CD4-positive, alpha-beta T cell treated with Interleukin-6 at 100 ng/mL for 8 hours (primary cell): ENCODE measurements at regions not wholly inside any gene's neighbourhood (a gene's known extent, or its start where the extent isn't known, plus 50 kb on each side); places are given as distances from the start of the nearest gene placed in this dataset.

Experiments
- DNase-seq: peaks from one replicate; pipeline ENCODE4 v3.0.0-alpha.2; 2020; ENCODE audit warnings: mixed read lengths, low spot score

- no peak for DNase-seq
Measured at GRCh38 chr4:13126976-13127910, 356.9 kb downstream of the RAB28 start.

DNA sequence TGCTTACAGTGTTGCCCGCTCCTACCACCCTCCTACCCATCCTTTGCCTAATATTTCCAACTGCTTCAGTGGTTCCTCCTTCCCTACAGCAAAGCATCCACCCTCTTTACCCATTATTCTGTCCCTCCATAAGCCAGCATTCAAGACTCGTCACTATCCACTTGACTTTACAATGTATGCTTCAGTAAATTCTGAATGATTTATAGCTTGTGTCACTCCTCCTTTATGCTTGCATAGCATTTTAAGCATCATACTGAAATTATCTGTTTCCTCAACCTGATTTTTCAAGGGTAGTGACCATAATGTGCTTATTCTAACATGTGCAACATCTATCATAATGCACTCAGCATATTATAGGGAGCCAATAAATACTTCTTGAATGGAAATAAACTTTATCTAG, 365.5 kb downstream of the RAB28 start:
- DNase-seq, result no peak

- no peak for DNase-seq
Measured at GRCh38 chr4:13117185-13117584, 367.0 kb downstream of the RAB28 start.

DNA sequence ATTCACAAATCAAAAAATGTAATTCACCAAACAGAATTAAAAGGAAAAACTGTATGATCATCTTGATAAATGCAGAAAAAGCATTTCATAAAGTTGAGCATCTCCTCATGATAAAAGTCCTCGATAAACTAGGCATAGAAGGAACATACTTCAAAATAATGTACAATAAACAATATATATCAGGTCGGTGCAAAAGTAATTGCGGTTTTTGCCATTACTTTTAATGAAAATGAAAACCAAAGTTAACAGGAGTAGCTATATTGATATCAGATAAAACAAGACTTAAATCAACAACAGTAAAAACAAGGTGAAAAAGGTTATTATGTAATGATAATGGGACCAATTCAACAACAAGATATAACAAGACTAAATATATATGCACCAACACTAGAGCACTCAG, 372.1 kb downstream of the RAB28 start:
- no peak for DNase-seq

DNA sequence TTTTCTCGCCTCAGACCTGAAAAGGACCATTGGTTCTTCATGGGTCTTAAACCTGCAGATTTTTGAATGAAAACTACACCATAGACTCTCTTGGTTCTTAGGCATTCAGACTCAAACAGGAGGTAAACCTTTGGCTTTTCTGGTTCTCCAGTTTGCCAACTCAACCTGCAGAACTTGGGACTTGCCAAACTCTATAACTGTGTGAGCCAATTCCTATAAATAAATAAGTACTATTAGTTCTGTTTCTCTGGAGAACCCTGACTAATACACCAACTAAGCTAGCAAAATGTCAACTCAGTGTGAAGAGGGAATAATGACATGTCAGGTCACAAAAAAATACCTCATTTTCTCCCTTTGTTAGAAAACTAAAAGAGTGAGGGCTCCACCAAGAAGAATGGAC, 374.6 kb downstream of the RAB28 start:
- DNase-seq, result no peak

DNA sequence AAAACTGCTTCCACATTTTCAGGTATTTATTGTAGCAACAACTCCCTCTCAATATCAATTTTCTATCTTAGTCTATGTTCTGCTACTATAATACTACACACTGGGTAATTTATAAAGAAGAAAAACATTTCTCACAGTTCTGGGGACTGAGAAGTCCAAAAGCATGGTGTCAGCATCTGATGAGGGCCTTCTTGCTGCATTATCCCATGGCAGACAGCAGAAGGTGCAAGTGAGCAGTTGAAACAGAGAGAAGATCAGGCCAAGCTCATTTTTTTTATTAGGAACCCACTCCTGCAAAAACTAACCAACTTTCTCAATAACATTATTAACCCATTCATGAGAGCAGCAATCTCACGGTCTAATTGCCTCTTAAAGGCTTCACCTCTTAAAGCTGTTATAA, 376.0 kb downstream of the RAB28 start:
- no peak for DNase-seq

DNA sequence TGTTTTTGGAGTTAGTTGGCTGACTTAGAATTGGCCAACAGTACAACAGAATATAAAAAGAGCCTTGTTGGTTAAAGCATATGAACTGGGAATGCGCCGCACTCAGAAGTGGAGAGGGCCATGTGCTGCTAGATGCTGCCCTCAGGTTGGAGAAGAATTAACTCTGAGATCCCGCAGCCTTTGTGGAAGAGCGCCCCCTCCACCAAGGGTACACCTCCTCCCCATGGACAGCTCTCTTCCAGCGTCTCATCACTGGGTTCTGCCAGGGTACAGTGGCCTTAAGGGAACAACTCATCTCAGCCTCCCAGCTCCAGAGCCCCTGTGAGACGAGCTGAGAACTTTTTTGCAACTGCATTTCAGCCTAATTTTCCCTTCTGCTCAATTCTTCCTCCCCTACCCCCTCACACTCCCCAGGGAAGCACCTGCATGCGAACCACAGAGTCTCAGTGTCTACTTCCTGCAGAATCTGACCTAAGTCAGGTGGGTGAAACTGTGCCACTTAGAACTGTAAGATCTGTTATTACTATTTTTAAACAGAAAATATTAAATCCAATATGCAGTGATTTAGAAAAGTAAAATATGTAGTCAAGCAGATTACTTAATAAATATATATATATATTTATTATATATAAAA, 380.6 kb downstream of the RAB28 start:
- no peak for DNase-seq

- DNase-seq, result no peak
Measured at GRCh38 chr4:13102092-13102742, 381.9 kb downstream of the RAB28 start.

GRCh38 chr4:13097971-13098370, 386.2 kb downstream of the RAB28 start:
- DNase-seq, result no peak

DNA sequence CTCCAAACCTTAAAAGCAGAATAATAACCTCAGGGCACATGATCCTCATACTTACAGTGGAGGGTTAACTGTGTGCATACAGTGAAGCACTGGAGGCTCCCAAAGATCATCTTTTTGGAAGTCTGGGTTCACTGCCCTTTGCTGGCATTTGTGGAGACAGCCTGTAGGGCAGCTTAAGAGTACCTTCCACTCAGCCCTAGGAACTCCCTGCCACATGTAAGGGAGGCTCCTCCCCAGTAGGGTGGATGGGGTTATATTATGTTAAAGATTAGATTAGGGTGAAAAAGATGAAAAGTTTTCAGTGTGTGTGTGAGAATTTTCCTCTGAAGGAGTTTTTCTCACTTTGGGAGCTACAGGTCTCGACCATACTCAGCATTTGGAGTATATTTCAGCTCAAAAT, 388.4 kb downstream of the RAB28 start:
- no peak for DNase-seq

GRCh38 chr4:13093170-13093569, 391.0 kb downstream of the RAB28 start:
- DNase-seq, result no peak

DNA sequence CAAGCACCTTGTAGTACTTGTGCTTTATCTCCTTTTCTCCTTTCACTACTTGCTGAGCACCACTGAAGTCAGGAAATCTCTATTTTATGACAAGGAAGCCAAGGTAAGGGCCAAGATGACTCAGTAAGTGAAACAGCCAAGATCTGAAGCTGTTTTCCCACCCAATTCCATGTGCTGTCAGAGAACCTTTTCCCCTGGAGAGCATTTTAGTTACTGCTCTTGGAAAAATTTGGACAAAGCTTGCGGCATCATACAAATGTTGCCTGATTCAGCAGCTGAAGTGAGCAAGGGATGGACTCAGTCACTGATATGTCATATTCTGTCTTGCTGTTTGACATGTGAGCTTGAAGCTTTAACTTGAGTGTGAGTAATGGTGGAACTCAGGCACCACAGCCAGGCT, 391.4 kb downstream of the RAB28 start:
- no peak for DNase-seq

GRCh38 chr4:13089659-13089998, 394.5 kb downstream of the RAB28 start:
- DNase-seq, result no peak

DNA sequence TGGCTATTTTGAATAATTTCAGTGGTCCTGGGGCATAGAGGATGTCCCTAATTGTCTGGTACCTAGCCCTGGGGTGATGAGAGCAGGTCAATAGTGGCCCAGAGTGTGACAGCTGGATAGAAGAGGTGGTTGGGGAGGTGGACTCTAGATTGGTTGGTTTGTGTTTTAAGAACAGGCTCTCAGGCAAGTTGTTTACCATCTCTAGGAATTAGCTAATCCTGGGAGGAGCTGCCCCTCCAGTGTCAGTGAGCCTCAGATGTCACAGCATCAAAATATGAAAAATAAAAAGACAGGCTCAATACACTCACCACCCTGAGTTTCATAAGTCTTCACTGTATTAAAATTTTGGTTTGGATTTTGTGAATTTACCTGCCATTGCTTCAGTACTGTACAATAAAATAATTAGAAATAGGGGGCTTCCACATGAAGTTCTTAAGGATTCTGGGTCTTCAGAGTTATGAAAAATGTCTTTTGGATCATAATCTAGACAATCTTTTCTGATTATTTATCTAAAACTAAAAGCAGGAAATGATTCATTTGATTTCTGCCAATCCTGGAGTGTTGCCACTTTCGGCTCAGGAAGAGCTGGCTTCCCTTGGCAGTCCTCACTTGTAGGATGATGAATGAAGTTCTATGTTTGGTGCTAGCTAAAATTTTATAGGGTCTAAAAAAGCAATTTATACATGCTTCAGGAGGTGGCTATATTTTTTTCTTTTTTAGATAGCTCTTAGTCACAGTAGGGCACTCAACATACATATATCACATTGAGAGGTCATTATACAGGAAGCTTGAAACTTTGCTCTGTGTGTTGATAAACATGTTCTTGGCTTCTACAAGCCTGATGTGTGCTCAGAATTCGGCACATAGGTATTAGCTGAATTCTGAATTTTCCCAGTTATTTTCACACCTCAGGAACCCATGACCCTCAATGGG, 395.1 kb downstream of the RAB28 start:
- no peak for DNase-seq

GRCh38 chr4:13087041-13087440, 397.1 kb downstream of the RAB28 start:
- no peak for DNase-seq

GRCh38 chr4:13084210-13084609, 399.9 kb downstream of the RAB28 start:
- DNase-seq, result no peak

DNA sequence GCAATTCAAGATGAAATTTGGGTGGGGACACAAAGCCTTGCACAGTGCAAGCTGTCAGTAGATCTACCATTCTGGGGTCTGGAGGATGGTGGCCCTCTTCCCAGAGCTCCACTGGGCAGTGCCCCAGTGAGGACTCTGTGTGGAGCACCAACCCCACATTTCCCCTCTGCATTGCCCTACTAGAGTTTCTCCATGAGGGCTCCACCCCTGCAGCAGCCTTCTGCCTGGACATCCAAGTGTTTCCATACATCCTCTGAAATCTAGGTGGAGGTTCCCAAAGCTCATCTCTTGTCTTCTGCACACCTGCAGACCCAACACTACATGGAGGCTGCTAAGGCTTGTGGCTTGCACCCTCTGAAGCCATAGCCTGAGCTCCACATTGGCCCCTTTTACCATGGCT, 402.3 kb downstream of the RAB28 start:
- no peak for DNase-seq

- DNase-seq, result no peak
Measured at GRCh38 chr4:13067077-13067476, 417.1 kb downstream of the RAB28 start.

- no peak for DNase-seq
Measured at GRCh38 chr4:13059019-13059418, 425.1 kb downstream of the RAB28 start.

GRCh38 chr4:13056630-13057189, 427.4 kb downstream of the RAB28 start:
- no peak for DNase-seq

DNA sequence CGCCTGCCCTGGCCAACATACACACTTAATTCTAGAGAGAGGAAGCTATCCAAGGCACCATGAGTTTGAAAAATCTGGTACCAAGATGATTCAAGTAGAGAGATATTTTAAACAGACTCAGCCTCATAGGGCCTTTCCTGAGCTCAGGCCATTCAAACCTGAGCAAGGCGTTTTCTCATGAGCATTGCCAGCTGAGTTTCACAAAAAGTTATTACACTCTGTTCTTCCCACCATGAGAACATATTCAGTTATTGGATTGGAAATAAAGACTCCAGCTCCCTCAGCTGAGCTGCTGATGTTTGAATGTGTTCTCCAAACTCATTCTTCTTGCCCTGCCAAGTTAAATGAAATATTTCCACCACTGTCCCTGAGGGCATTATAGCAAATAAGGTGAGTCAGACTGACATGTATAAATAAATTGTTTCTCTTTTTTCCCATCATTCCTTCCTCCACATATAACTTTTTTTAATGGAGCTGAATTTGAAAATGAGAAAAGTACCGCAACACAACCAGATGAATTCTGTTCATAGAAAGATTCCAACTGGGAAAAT, 429.6 kb downstream of the RAB28 start:
- DNase-seq, result no peak
